ENCODE measurements at regions not wholly inside any gene's neighbourhood (a gene's known extent, or its start where the extent isn't known, plus 50 kb on each side); places are given as distances from the start of the nearest gene placed in this dataset.

- no peak for TF ChIP-seq CTCF (IDR thresholded peaks at IDR 0.05)
- no peak for TF ChIP-seq POLR2A (IDR thresholded peaks at IDR 0.05)
- no peak for TF ChIP-seq EP300 (IDR thresholded peaks at IDR 0.05)
Observed at GRCh38 chr2:238691596-238692491, 156.0 kb upstream of the TWIST2 start.

Data from ovary (tissue), 3 donors.